Liver (tissue), 3 donors: ENCODE measurements at regions not wholly inside any gene's neighbourhood (a gene's known extent, or its start where the extent isn't known, plus 50 kb on each side); places are given as distances from the start of the nearest gene placed in this dataset.

ENCODE experiments used
- GABPA ChIP-seq, 2 donors: IDR thresholded peaks in 1 of 2; conservative IDR thresholded peaks in 1 of 2; 2 replicates each; pipeline ENCODE4 v1.6.1; 2016; ENCODE audit warnings: antibody characterized with exemption in 2 of 2, mild to moderate bottlenecking in 1 of 2, moderate library complexity in 1 of 2
- MAX ChIP-seq: IDR thresholded peaks from 2 replicates; pipeline ENCODE4 v1.6.1; 2016; ENCODE audit warnings: antibody characterized with exemption
- RAD21 ChIP-seq, 2 donors: IDR thresholded peaks; 2 replicates each; pipeline ENCODE4 v1.6.1; 2016; ENCODE audit warnings: antibody characterized with exemption in 2 of 2, mild to moderate bottlenecking in 2 of 2
- REST ChIP-seq: IDR thresholded peaks from 2 replicates; pipeline ENCODE4 v1.6.1; 2016; ENCODE audit warnings: antibody characterized with exemption, mild to moderate bottlenecking
- SP1 ChIP-seq: IDR thresholded peaks from 2 replicates; pipeline ENCODE4 v1.6.1; 2018; ENCODE audit warnings: antibody characterized with exemption, mild to moderate bottlenecking
- TAF1 ChIP-seq: conservative IDR thresholded peaks from 2 replicates; pipeline ENCODE4 v1.6.1; 2016; ENCODE audit warnings: antibody characterized with exemption, mild to moderate bottlenecking
- YY1 ChIP-seq: IDR thresholded peaks from 2 replicates; pipeline ENCODE4 v1.6.1; 2016; ENCODE audit warnings: antibody characterized with exemption, mild to moderate bottlenecking
- TF ChIP-seq, protein P1 (sequence below): fragments of 150-350 bp; IDR thresholded peaks from 2 replicates; pipeline ENCODE4 v1.5.1; 2017; ENCODE audit warnings: improper control_type of control experiment, low read depth, low read length; ENCODE audit not compliant: missing input control
- TF ChIP-seq, protein P2 (sequence below): IDR thresholded peaks from 2 replicates; pipeline ENCODE4 v1.6.1; 2016; ENCODE audit warnings: antibody characterized with exemption
- TF ChIP-seq, protein P3 (sequence below): IDR thresholded peaks from 2 replicates; pipeline ENCODE4 v1.6.1; 2016; ENCODE audit warnings: antibody characterized with exemption
- donor health status: healthy.
- donor health status: healthy.

- TF ChIP-seq, protein P1, sequence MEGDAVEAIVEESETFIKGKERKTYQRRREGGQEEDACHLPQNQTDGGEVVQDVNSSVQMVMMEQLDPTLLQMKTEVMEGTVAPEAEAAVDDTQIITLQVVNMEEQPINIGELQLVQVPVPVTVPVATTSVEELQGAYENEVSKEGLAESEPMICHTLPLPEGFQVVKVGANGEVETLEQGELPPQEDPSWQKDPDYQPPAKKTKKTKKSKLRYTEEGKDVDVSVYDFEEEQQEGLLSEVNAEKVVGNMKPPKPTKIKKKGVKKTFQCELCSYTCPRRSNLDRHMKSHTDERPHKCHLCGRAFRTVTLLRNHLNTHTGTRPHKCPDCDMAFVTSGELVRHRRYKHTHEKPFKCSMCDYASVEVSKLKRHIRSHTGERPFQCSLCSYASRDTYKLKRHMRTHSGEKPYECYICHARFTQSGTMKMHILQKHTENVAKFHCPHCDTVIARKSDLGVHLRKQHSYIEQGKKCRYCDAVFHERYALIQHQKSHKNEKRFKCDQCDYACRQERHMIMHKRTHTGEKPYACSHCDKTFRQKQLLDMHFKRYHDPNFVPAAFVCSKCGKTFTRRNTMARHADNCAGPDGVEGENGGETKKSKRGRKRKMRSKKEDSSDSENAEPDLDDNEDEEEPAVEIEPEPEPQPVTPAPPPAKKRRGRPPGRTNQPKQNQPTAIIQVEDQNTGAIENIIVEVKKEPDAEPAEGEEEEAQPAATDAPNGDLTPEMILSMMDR, result no peak
- TF ChIP-seq TAF1 (no peak), GABPA (IDR thresholded peaks at IDR 0.05 in 1 of 2, conservative IDR thresholded peaks at IDR 0.05 in 1 of 2) (no peak), REST (no peak), MAX (no peak), SP1 (no peak), YY1 (no peak), RAD21 (IDR thresholded peaks at IDR 0.05) (no peak)
- TF ChIP-seq, protein P2, sequence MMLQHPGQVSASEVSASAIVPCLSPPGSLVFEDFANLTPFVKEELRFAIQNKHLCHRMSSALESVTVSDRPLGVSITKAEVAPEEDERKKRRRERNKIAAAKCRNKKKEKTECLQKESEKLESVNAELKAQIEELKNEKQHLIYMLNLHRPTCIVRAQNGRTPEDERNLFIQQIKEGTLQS, result no peak
- TF ChIP-seq, protein P3, sequence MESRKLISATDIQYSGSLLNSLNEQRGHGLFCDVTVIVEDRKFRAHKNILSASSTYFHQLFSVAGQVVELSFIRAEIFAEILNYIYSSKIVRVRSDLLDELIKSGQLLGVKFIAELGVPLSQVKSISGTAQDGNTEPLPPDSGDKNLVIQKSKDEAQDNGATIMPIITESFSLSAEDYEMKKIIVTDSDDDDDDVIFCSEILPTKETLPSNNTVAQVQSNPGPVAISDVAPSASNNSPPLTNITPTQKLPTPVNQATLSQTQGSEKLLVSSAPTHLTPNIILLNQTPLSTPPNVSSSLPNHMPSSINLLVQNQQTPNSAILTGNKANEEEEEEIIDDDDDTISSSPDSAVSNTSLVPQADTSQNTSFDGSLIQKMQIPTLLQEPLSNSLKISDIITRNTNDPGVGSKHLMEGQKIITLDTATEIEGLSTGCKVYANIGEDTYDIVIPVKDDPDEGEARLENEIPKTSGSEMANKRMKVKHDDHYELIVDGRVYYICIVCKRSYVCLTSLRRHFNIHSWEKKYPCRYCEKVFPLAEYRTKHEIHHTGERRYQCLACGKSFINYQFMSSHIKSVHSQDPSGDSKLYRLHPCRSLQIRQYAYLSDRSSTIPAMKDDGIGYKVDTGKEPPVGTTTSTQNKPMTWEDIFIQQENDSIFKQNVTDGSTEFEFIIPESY, result no peak
Measured at GRCh38 chr15:92724144-92724543, 68.6 kb upstream of the FAM174B start.
